Esophagus squamous epithelium (tissue), 5 donors: ENCODE measurements at regions not wholly inside any gene's neighbourhood (a gene's known extent, or its start where the extent isn't known, plus 50 kb on each side); places are given as distances from the start of the nearest gene placed in this dataset.

ENCODE experiments used
- DNase-seq: peaks from one replicate; lab custom pipeline; 2025; lab: John Stamatoyannopoulos, UW
- H3K27ac ChIP-seq, 4 donors: fragments of 200-600 bp; sonication (generic); one replicate each; pipeline ENCODE4 v1.5.1; 2016 to 2019; ENCODE audit warnings: mild to moderate bottlenecking in 1 of 4
- H3K27me3 ChIP-seq, 4 donors: fragments of 200-600 bp; sonication (generic); 1 replicate in 3 of 4; 2 replicates in 1 of 4; pipeline versions ENCODE4 v1.5.1 to v1.6.0; 2017 to 2021; ENCODE audit warnings: antibody characterized with exemption in 1 of 4
- H3K36me3 ChIP-seq, 3 donors: fragments of 200-600 bp; sonication (generic); one replicate each; pipeline ENCODE4 v1.5.1; 2016 to 2019
- H3K4me1 ChIP-seq, 3 donors: fragments of 200-600 bp; sonication (generic); one replicate each; pipeline ENCODE4 v1.5.1; 2017 to 2019
- H3K4me3 ChIP-seq, 4 donors: fragments of 200-600 bp; sonication (generic); 1 replicate in 3 of 4; 2 replicates in 1 of 4; pipeline ENCODE4 v1.5.1; 2016 to 2019; ENCODE audit warnings: mild to moderate bottlenecking in 2 of 4, moderate library complexity in 1 of 4
- H3K9me3 ChIP-seq, 3 donors: fragments of 200-600 bp; sonication (generic); one replicate each; pipeline ENCODE4 v1.5.1; 2016 to 2019
- POLR2A ChIP-seq, 4 donors: fragments of 450-650 bp; IDR thresholded peaks; one replicate each; pipeline ENCODE4 v1.6.1; 2017; ENCODE audit warnings: antibody characterized with exemption in 4 of 4, mild to moderate bottlenecking in 4 of 4, moderate library complexity in 3 of 4
- WGBS, 2 donors: methylation state at CpG; one replicate each; pipeline ENCODE4 v1.1.5; 2018; 5-methylcytosine and 5-hydroxymethylcytosine counted together
- intact Hi-C: fragments of 100-400 bp; cut with DNase I; formaldehyde crosslinking; loops from one replicate; pipeline ENCODE4 v1.15.0; 2022
- TF ChIP-seq, protein P1 (sequence below), 6 experiments: fragments of 450-650 bp in 4 of 6; fragments of 200-600 bp in 2 of 6; sonication (generic) in 2 of 6; IDR thresholded peaks; one replicate each; pipeline ENCODE4 v1.5.1; 2016 to 2019; ENCODE audit warnings: antibody characterized with exemption in 6 of 6, mild to moderate bottlenecking in 4 of 6, moderate library complexity in 4 of 6
- donor health status: DM: yes; HTN: yes; CAD: no.

- no peaks in the 10 kb centered on the region for H3K27me3 ChIP-seq
- H3K27ac ChIP-seq = no peak overlapping the region
- TF ChIP-seq POLR2A (IDR thresholded peaks at IDR 0.05) = no peak
- TF ChIP-seq, protein P1, sequence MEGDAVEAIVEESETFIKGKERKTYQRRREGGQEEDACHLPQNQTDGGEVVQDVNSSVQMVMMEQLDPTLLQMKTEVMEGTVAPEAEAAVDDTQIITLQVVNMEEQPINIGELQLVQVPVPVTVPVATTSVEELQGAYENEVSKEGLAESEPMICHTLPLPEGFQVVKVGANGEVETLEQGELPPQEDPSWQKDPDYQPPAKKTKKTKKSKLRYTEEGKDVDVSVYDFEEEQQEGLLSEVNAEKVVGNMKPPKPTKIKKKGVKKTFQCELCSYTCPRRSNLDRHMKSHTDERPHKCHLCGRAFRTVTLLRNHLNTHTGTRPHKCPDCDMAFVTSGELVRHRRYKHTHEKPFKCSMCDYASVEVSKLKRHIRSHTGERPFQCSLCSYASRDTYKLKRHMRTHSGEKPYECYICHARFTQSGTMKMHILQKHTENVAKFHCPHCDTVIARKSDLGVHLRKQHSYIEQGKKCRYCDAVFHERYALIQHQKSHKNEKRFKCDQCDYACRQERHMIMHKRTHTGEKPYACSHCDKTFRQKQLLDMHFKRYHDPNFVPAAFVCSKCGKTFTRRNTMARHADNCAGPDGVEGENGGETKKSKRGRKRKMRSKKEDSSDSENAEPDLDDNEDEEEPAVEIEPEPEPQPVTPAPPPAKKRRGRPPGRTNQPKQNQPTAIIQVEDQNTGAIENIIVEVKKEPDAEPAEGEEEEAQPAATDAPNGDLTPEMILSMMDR (IDR thresholded peaks at IDR 0.05) = no peak
- H3K36me3 ChIP-seq = no peaks in the 10 kb centered on the region
- peaks cover 0 to 9% (median 3%) of the 10 kb centered on the region in 3 donors for H3K9me3 ChIP-seq
- no peak overlapping the region for H3K4me3 ChIP-seq
- WGBS, 2 donors = 42 to 44% methylated on average over 3 of the region's 3 CpGs
- no peak for DNase-seq
- no peaks in the 10 kb centered on the region for H3K4me1 ChIP-seq
- intact Hi-C loops = no loop called here
These were observed 465.4 kb upstream of the CDH9 start for GRCh38 chr5:27503813-27504212.

GRCh38 chr5:27502236-27502635, 463.9 kb upstream of the CDH9 start:
- no peak overlapping the region for H3K27ac ChIP-seq
- WGBS, 2 donors = 65 to 73% methylated on average over 5 of the region's 5 CpGs
- TF ChIP-seq, protein P1 (IDR thresholded peaks at IDR 0.05) = no peak
- no peak for TF ChIP-seq POLR2A (IDR thresholded peaks at IDR 0.05)
- H3K36me3 ChIP-seq = no peaks in the 10 kb centered on the region
- intact Hi-C loops = no loop called here
- no peak overlapping the region for H3K4me3 ChIP-seq
- no peak for DNase-seq
- H3K4me1 ChIP-seq = no peaks in the 10 kb centered on the region
- no peaks in the 10 kb centered on the region for H3K27me3 ChIP-seq
- peaks cover 0 to 9% (median 0%) of the 10 kb centered on the region in 3 donors for H3K9me3 ChIP-seq

DNA sequence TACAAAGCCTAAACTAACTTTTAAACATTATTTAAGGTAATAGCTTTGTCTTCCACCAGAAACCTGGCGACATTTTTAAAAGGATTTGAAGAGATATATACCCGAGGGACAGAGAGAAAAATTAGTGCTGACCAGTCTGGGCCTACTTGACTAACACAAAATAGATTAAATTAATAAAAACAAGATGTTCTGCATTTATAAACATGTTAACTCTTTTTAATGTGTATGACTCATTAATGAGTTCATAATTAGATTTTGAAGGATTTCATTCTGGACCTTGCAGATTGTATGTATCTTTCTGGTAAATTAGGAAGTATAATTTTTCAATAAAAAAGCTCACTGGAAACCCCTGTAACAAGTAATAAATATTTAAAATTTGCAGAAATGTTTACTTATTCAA, 459.1 kb upstream of the CDH9 start:
- 44 to 61% methylated on average over 2 of the region's 2 CpGs for WGBS, 2 donors
- no peaks in the 10 kb centered on the region for H3K27me3 ChIP-seq
- intact Hi-C loops = no loop called here
- no peak overlapping the region for H3K4me3 ChIP-seq
- peaks cover 0 to 2% (median 0%) of the 10 kb centered on the region in 3 donors for H3K9me3 ChIP-seq
- no peak for DNase-seq
- no peak for TF ChIP-seq POLR2A (IDR thresholded peaks at IDR 0.05)
- TF ChIP-seq, protein P1 (IDR thresholded peaks at IDR 0.05) = no peak
- no peaks in the 10 kb centered on the region for H3K4me1 ChIP-seq
- no peak overlapping the region for H3K27ac ChIP-seq
- no peaks in the 10 kb centered on the region for H3K36me3 ChIP-seq

DNA sequence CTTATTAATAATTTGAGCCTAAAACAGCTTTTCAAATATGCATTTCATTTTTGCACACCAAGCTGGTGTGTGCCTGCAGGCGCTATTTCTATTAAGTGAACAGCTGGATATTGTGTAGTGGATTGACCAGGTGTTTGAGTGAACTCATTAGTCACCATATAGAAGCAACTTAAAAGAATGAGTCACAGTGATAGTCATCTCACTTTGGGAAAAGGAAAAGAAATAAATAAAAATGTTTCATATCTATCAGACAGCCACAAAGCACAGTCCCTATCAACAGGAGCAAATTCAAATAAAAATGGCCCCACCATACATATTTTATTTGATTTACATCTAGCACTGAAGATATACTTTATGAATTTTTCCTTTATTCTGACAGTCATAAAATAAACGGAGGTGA, 456.5 kb upstream of the CDH9 start:
- Histone ChIP-seq H3K4me1 (no peaks in the 10 kb centered on the region), H3K36me3 (no peaks in the 10 kb centered on the region), H3K9me3 (no peaks in the 10 kb centered on the region), H3K27ac (no peak overlapping the region), H3K27me3 (no peaks in the 10 kb centered on the region), H3K4me3 (no peak overlapping the region)
- intact Hi-C loops = no loop called here
- DNase-seq = no peak
- WGBS, 2 donors = 69 to 71% methylated on average over 2 of the region's 2 CpGs
- TF ChIP-seq, protein P1 (IDR thresholded peaks at IDR 0.05) = no peak
- TF ChIP-seq POLR2A (IDR thresholded peaks at IDR 0.05) = no peak

DNA sequence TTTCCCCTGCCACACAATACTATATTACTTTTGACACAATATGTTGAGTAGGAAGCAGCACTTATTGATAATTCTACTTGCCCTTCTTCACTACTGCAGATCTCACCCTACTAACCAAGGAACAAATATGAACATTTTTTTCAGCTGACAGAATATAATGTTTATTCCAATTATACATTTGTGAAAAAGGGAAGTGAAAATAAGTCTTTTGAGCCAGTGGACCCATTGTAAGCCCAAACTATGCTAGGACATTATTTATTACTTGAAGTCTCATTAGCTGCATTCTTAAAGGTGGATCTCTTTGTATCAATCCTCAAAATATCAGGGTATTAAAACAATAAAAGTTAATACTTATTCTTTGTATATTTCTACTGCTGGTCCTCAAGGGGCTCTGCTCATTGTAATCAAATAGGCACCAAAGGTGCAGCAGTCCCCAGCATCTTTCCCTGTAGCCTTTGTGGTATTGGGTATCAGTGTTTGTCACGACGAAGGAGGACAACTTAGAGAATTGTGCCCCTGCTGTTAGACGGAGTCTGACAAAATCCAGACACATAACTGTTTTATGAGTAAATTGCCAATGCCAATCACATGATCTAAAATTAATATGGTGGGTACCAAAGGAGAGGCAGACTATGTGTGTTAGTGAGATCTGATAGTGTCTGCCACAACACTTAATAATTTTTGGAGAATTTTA, 453.5 kb upstream of the CDH9 start:
- no peak overlapping the region for H3K27ac ChIP-seq
- TF ChIP-seq, protein P1 (IDR thresholded peaks at IDR 0.05) = no peak
- TF ChIP-seq POLR2A (IDR thresholded peaks at IDR 0.05) = no peak
- no peaks in the 10 kb centered on the region for H3K27me3 ChIP-seq
- DNase-seq = no peak
- intact Hi-C loops = no loop called here
- H3K36me3 ChIP-seq = no peaks in the 10 kb centered on the region
- no peaks in the 10 kb centered on the region for H3K4me1 ChIP-seq
- WGBS, 2 donors = 90% methylated on average over 3 of the region's 3 CpGs
- H3K4me3 ChIP-seq = no peak overlapping the region
- H3K9me3 ChIP-seq = no peaks in the 10 kb centered on the region
